HCT116 (cell line): ENCODE measurements at regions not wholly inside any gene's neighbourhood (a gene's known extent, or its start where the extent isn't known, plus 50 kb on each side); places are given as distances from the start of the nearest gene placed in this dataset.

Experiments
- ATAC-seq: fragments of 200-7000 bp; cut with Tn5 transposase; 2 replicates; pipeline ENCODE4 v1.9.1; 2020; ENCODE audit warnings: mild to moderate bottlenecking, moderate library complexity
- BruUV-seq: library from RNA; stranded (reverse); fragments of 400-500 nt; replicated peaks from 2 replicates; lab custom pipeline; 2021; lab: Mats Ljungman, UMichigan
- CTCF ChIA-PET: fragments of 300-600 bp; sonication (Branson Sonifier 250); formaldehyde crosslinking; loops from one replicate; lab custom pipeline; 2021; ENCODE audit warnings: antibody characterized with exemption; lab: Charles Lee
- POLR2A ChIA-PET: fragments of 300-600, 350-600 bp; sonication (Branson Sonifier 250); formaldehyde crosslinking; loops from one replicate; lab custom pipeline; 2021; ENCODE audit warnings: antibody characterized with exemption; lab: Charles Lee
- RAD21 ChIA-PET, 2 experiments: fragments of 300-600 bp; sonication (Branson Sonifier 250); formaldehyde crosslinking; loops; one replicate each; lab custom pipeline; 2023; ENCODE audit warnings: low total read pairs in 2 of 2; ENCODE audit not compliant: uncharacterized antibody in 2 of 2, unreplicated experiment in 2 of 2, low non-redundant PET in 1 of 2; lab: Charles Lee
- DNase-seq: peaks from one replicate; pipeline ENCODE4 v3.0.0-alpha.2; 2010; ENCODE audit warnings: low read depth, low spot score
- H2AFZ ChIP-seq: fragments of 200-600 bp; shearing (Covaris generic), sonication (generic); 2 replicates; pipeline ENCODE4 v1.6.1; 2017; ENCODE audit warnings: low read depth, mixed run types, mixed read lengths, antibody characterized with exemption, low read length; ENCODE audit not compliant: poor library complexity, severe bottlenecking
- H3K27ac ChIP-seq: 2 replicates; pipeline ENCODE4 v1.5.1; 2012; ENCODE audit warnings: low read depth, low read length
- H3K27me3 ChIP-seq: fragments of 200-600 bp; sonication (generic); 2 replicates; pipeline ENCODE4 v1.6.1; 2016; ENCODE audit warnings: mixed run types, low read length, mixed read lengths; ENCODE audit not compliant: insufficient read depth
- H3K36me3 ChIP-seq, 2 experiments: fragments of 200-500 bp in 1 of 2; fragments of 200-600 bp in 1 of 2; sonication (Bioruptor generic) in 1 of 2; sonication (generic) in 1 of 2; 2 replicates each; pipeline versions ENCODE4 v1.5.1 to v1.6.1; 2014 to 2016; ENCODE audit warnings: low read length in 2 of 2, inconsistent platforms in 1 of 2, mixed read lengths in 1 of 2, mixed run types in 1 of 2; ENCODE audit not compliant: insufficient read depth in 2 of 2, control insufficient read depth in 1 of 2
- H3K4me1 ChIP-seq, 2 experiments: fragments of 200-600 bp in 1 of 2; sonication (generic) in 1 of 2; 2 replicates each; pipeline versions ENCODE4 v1.5.1 to v1.6.1; 2012 to 2017; ENCODE audit warnings: low read length in 2 of 2, inconsistent platforms in 1 of 2, mild to moderate bottlenecking in 1 of 2, mixed read lengths in 1 of 2, mixed run types in 1 of 2, moderate library complexity in 1 of 2; ENCODE audit not compliant: insufficient read depth in 2 of 2, control insufficient read depth in 1 of 2
- H3K4me2 ChIP-seq: fragments of 200-600 bp; sonication (generic); 2 replicates; pipeline ENCODE4 v1.6.1; 2017; ENCODE audit warnings: mixed run types, low read length, mixed read lengths
- H3K4me3 ChIP-seq, 2 experiments: fragments of 200-600 bp in 1 of 2; sonication (generic) in 1 of 2; replicated peaks in 1 of 2; 2 replicates each; pipeline ENCODE4 v1.5.1; 2011 to 2016; ENCODE audit warnings: low read length in 2 of 2, control low read depth in 1 of 2, low read depth in 1 of 2, mild to moderate bottlenecking in 1 of 2, mixed read lengths in 1 of 2, mixed run types in 1 of 2
- H3K79me2 ChIP-seq: fragments of 200-600 bp; sonication (generic); 2 replicates; pipeline ENCODE4 v1.6.1; 2017; ENCODE audit warnings: mild to moderate bottlenecking, mixed run types, low read length, moderate library complexity, mixed read lengths; ENCODE audit not compliant: insufficient read depth
- H3K9ac ChIP-seq: fragments of 200-600 bp; sonication (generic); 2 replicates; pipeline ENCODE4 v1.6.1; 2016; ENCODE audit warnings: low read length, mixed read lengths
- H3K9me2 ChIP-seq: fragments of 200-600 bp; sonication (generic), shearing (Covaris generic); 2 replicates; pipeline ENCODE4 v1.6.1; 2017; ENCODE audit warnings: mixed run types, mild to moderate bottlenecking, moderate library complexity; ENCODE audit not compliant: insufficient read depth
- H3K9me3 ChIP-seq, 2 experiments: fragments of 200-500 bp in 1 of 2; fragments of 200-600 bp in 1 of 2; sonication (Bioruptor generic) in 1 of 2; sonication (generic) in 1 of 2; 2 replicates each; pipeline ENCODE4 v1.6.1; 2014 to 2017; ENCODE audit warnings: low read length in 2 of 2, mixed read lengths in 2 of 2, inconsistent platforms in 1 of 2, low read depth in 1 of 2, mild to moderate bottlenecking in 1 of 2, mixed run types in 1 of 2, moderate library complexity in 1 of 2; ENCODE audit not compliant: control insufficient read depth in 1 of 2, insufficient read depth in 1 of 2
- H4K20me1 ChIP-seq: fragments of 200-600 bp; sonication (generic), shearing (Covaris generic); 2 replicates; pipeline ENCODE4 v1.6.1; 2017; ENCODE audit warnings: mixed run types, mild to moderate bottlenecking, moderate library complexity; ENCODE audit not compliant: insufficient read depth
- CEBPB ChIP-seq: IDR thresholded peaks from 2 replicates; pipeline ENCODE4 v1.6.1; 2012; ENCODE audit warnings: low read depth
- EGR1 ChIP-seq: IDR thresholded peaks from 2 replicates; pipeline ENCODE4 v1.6.1; 2012; ENCODE audit warnings: low read depth
- ELF1 ChIP-seq: IDR thresholded peaks from 2 replicates; pipeline ENCODE4 v1.6.1; 2012; ENCODE audit warnings: low read depth, borderline replicate concordance
- POLR2AphosphoS5 ChIP-seq: IDR thresholded peaks from 2 replicates; pipeline ENCODE4 v1.6.1; 2011; ENCODE audit warnings: mild to moderate bottlenecking, low read depth, low read length, moderate library complexity
- SIN3A ChIP-seq: IDR thresholded peaks from 2 replicates; pipeline ENCODE4 v1.6.1; 2012; ENCODE audit warnings: low read depth
- TCF7L2 ChIP-seq: IDR thresholded peaks from 2 replicates; pipeline ENCODE4 v1.7.0; 2011; ENCODE audit warnings: borderline replicate concordance, inconsistent platforms; ENCODE audit not compliant: insufficient read depth, insufficient read length; ENCODE audit errors: extremely low read depth
- YY1 ChIP-seq: IDR thresholded peaks from 2 replicates; pipeline ENCODE4 v1.6.1; 2011; ENCODE audit warnings: low read length, low read depth, moderate library complexity, mild to moderate bottlenecking; ENCODE audit not compliant: insufficient replicate concordance; ENCODE audit errors: extremely low read depth
- ZFX ChIP-seq: fragments of 450-650 bp; IDR thresholded peaks from 2 replicates; pipeline ENCODE4 v1.6.1; 2017
- ZNF274 ChIP-seq: fragments of 200-500 bp; sonication (Bioruptor generic); IDR thresholded peaks from 2 replicates; pipeline ENCODE4 v1.6.1; 2014; ENCODE audit warnings: mild to moderate bottlenecking, low read depth, low read length, inconsistent platforms
- intact Hi-C: fragments of 100-400 bp; cut with micrococcal nuclease; formaldehyde crosslinking; loops from 2 replicates; pipeline ENCODE4 v1.10.0; 2022
- TF ChIP-seq, protein P1 (sequence below): IDR thresholded peaks from 2 replicates; pipeline ENCODE4 v1.6.1; 2012
- TF ChIP-seq, protein P2 (sequence below): IDR thresholded peaks from 2 replicates; pipeline ENCODE4 v1.6.1; 2012

DNA sequence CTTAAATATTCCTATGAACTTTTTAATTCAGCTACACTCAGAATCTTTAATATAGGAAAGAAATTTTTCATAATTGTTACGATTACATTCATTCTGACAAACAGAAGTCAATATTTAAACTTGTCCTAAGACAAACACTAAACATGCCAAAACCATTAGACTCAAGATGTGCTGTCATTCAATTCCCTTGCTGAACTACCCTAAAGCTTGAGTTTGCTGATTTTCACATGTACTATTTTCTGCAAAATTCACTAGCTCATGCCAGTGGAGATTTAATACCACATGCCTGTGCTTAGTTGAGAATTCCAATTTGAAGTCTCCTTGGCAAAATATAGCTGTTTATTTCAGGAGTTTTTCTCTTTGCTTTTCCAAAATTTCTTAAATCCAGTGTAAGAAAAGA is 448.0 kb downstream of the COL12A1 start:
- POLR2A ChIA-PET = no interaction called here
- Histone ChIP-seq H3K36me3 (no peaks in the 10 kb centered on the region), H3K4me2 (no peak overlapping the region), H3K27ac (no peak overlapping the region), H3K9me3 (no peaks in the 10 kb centered on the region), H4K20me1 (no peaks in the 10 kb centered on the region), H3K9ac (no peak overlapping the region), H3K9me2 (no peaks in the 10 kb centered on the region), H3K4me3 (no peak overlapping the region), H2AFZ (no peak overlapping the region), H3K4me1 (no peaks in the 10 kb centered on the region), H3K79me2 (no peaks in the 10 kb centered on the region)
- RAD21 ChIA-PET = no interaction called here
- ATAC-seq (no peak), DNase-seq (no peak)
- intact Hi-C loops = no loop called here
- no TSS peak for BruUV-seq
- TF ChIP-seq SIN3A (no peak), ZNF274 (no peak), EGR1 (no peak), YY1 (no peak), POLR2AphosphoS5 (no peak), TCF7L2 (no peak), CEBPB (no peak)
- TF ChIP-seq, all 23 proteins: peak for 0
- CTCF ChIA-PET = no interaction called here
- no peaks in the 10 kb centered on the region for H3K27me3 ChIP-seq

DNA sequence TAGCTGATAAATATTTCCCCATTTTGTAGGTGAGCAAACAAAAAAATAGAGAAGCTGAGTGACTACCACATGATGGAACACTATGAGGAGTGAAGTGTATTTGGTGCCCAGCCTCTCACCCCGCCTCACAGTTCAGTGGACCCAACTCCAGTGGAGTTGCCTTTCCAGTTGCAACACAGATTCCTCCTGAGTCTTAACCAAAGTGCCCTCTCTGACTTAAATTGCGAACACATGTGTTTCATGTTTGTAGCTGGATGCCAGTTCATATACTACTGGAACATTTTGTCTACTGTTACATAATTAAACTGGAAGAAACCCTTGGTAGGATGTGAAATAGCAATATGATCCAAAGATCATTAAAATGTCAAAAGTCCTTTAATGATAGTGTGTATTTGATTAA is 448.9 kb downstream of the COL12A1 start:
- TF ChIP-seq, protein P1, sequence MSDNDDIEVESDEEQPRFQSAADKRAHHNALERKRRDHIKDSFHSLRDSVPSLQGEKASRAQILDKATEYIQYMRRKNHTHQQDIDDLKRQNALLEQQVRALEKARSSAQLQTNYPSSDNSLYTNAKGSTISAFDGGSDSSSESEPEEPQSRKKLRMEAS = no peak
- TF ChIP-seq ZFX (no peak), ELF1 (no peak), TCF7L2 (no peak)
- TF ChIP-seq, protein P2, sequence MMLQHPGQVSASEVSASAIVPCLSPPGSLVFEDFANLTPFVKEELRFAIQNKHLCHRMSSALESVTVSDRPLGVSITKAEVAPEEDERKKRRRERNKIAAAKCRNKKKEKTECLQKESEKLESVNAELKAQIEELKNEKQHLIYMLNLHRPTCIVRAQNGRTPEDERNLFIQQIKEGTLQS = no peak
- TF ChIP-seq, all 23 proteins: peak for 0
- H2AFZ ChIP-seq = no peak overlapping the region
- no peaks in the 10 kb centered on the region for H3K36me3 ChIP-seq
- no peaks in the 10 kb centered on the region for H3K79me2 ChIP-seq
- H3K9me2 ChIP-seq = no peaks in the 10 kb centered on the region
- H3K27ac ChIP-seq = no peak overlapping the region
- ChIA-PET POLR2A (no interaction called here), RAD21 (no interaction called here), CTCF (no interaction called here)
- no peak overlapping the region for H3K4me2 ChIP-seq
- no peaks in the 10 kb centered on the region for H3K27me3 ChIP-seq
- DNase-seq = no peak
- no TSS peak for BruUV-seq
- no peaks in the 10 kb centered on the region for H3K9me3 ChIP-seq
- H3K4me1 ChIP-seq = no peaks in the 10 kb centered on the region
- intact Hi-C loops = no loop called here
- H3K4me3 ChIP-seq = no peak overlapping the region
- no peaks in the 10 kb centered on the region for H4K20me1 ChIP-seq
- no peak for ATAC-seq
- H3K9ac ChIP-seq = no peak overlapping the region
